ENCODE measurements at regions not wholly inside any gene's neighbourhood (a gene's known extent, or its start where the extent isn't known, plus 50 kb on each side); places are given as distances from the start of the nearest gene placed in this dataset.

GRCh38 chr6:145406783-145407182, 328.5 kb downstream of the EPM2A start:
- H3K23ac ChIP-seq (ENCODE audit: insufficient read length): no peak overlapping the region
- no peak overlapping the region for H3K4me3 ChIP-seq (ENCODE audit: extremely low read depth in 1 of 4, insufficient read depth in 2 of 4, low read depth in 3 of 4, low read length in 4 of 4)
- H2AK5ac ChIP-seq (ENCODE audit: low read depth, low read length): no peak overlapping the region
- no peak overlapping the region for H3K18ac ChIP-seq (ENCODE audit: extremely low read depth, low read length)
- no peak overlapping the region for H3K4me2 ChIP-seq (ENCODE audit: insufficient read depth in 1 of 2, low read depth in 2 of 2, low read length in 2 of 2)
- FAIRE-seq: no peak
- no peak overlapping the region for H3K27ac ChIP-seq (ENCODE audit: low read depth, low read length)
- no peak overlapping the region for H4K5ac ChIP-seq (ENCODE audit: insufficient read length, low read depth, low read length)
- H4K91ac ChIP-seq (replicated peaks; ENCODE audit: insufficient read length, low read length): no peak overlapping the region
- 88% methylated on average over 4 of the region's 4 CpGs; no CpG with 5 or more reads in 1 of the 2 experiments for WGBS, 2 experiments (ENCODE audit: extremely low coverage in 1 of 2, insufficient coverage in 1 of 2, insufficient read length in 1 of 2, insufficient replicate concordance in 2 of 2, low coverage in 1 of 2, low lambda C conversion rate in 2 of 2, missing lambda C conversion rate in 1 of 2)
- H3K79me1 ChIP-seq (ENCODE audit: low read depth, low read length): no peaks in the 10 kb centered on the region
- H2BK120ac ChIP-seq (replicated peaks; ENCODE audit: low read depth, low read length): no peak overlapping the region
- no peaks in the 10 kb centered on the region for H4K20me1 ChIP-seq (replicated peaks in 1 of 2; ENCODE audit: control insufficient read depth in 1 of 2, insufficient read depth in 2 of 2, low read length in 2 of 2)
- no peak overlapping the region for H2BK15ac ChIP-seq (ENCODE audit: low read length)
- H3K9me3 ChIP-seq (ENCODE audit: insufficient read depth in 2 of 2, low read depth in 1 of 2, low read length in 1 of 2): no peaks in the 10 kb centered on the region
- no peak overlapping the region for H3K56ac ChIP-seq (replicated peaks; ENCODE audit: insufficient read length, low read depth, low read length)
- H4K8ac ChIP-seq (ENCODE audit: extremely low read depth, insufficient read depth, low read length): no peak overlapping the region
- no peak overlapping the region for H3K4ac ChIP-seq (replicated peaks; ENCODE audit: insufficient read length, low read depth, low read length)
- POLR2A ChIA-PET (ENCODE audit: partially characterized antibody): no interaction called here
- no peak overlapping the region for H2BK20ac ChIP-seq (ENCODE audit: low read length)
- no peak overlapping the region for H2BK5ac ChIP-seq (ENCODE audit: low read depth, low read length)
- no peak overlapping the region for H3K14ac ChIP-seq (ENCODE audit: insufficient read length)
- H3K9ac ChIP-seq (replicated peaks in 1 of 4; ENCODE audit: extremely low read depth in 1 of 4, low read depth in 3 of 4, low read length in 3 of 4): no peak overlapping the region
- H2AFZ ChIP-seq (ENCODE audit: low read length): peak overlapping the region; percentile 24; the same call in 1 of the 2 replicates
- CTCF ChIA-PET (ENCODE audit: partially characterized antibody): no interaction called here
- H3K4me1 ChIP-seq (replicated peaks in 1 of 4; ENCODE audit: control insufficient read depth in 3 of 4, insufficient read depth in 4 of 4, low read length in 3 of 4): no peaks in the 10 kb centered on the region
- no peaks in the 10 kb centered on the region for H3K36me3 ChIP-seq (ENCODE audit: control insufficient read depth in 2 of 4, insufficient read depth in 4 of 4, low read length in 3 of 4)
- H3K23me2 ChIP-seq (ENCODE audit: low read depth, low read length): no peaks in the 10 kb centered on the region
- DNase-seq (ENCODE audit: low read depth in 1 of 2, low spot score in 2 of 2): no peak
- no peaks in the 10 kb centered on the region for H3K79me2 ChIP-seq (ENCODE audit: control insufficient read depth in 1 of 2, insufficient read depth in 2 of 2, low read length in 2 of 2)
- no peak overlapping the region for H2BK12ac ChIP-seq (ENCODE audit: low read depth, low read length)
- H3K27me3 ChIP-seq (replicated peaks in 1 of 4; ENCODE audit: control insufficient read depth in 3 of 4, extremely low read depth in 1 of 4, insufficient read depth in 3 of 4, low read length in 3 of 4): no peaks in the 10 kb centered on the region
- TF ChIP-seq, protein P1, sequence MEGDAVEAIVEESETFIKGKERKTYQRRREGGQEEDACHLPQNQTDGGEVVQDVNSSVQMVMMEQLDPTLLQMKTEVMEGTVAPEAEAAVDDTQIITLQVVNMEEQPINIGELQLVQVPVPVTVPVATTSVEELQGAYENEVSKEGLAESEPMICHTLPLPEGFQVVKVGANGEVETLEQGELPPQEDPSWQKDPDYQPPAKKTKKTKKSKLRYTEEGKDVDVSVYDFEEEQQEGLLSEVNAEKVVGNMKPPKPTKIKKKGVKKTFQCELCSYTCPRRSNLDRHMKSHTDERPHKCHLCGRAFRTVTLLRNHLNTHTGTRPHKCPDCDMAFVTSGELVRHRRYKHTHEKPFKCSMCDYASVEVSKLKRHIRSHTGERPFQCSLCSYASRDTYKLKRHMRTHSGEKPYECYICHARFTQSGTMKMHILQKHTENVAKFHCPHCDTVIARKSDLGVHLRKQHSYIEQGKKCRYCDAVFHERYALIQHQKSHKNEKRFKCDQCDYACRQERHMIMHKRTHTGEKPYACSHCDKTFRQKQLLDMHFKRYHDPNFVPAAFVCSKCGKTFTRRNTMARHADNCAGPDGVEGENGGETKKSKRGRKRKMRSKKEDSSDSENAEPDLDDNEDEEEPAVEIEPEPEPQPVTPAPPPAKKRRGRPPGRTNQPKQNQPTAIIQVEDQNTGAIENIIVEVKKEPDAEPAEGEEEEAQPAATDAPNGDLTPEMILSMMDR (IDR thresholded peaks at IDR 0.05; ENCODE audit: control extremely low read depth in 1 of 3, insufficient read depth in 1 of 3, low read depth in 1 of 3, low read length in 3 of 3): no peak
- no peak for TF ChIP-seq EP300 (IDR thresholded peaks at IDR 0.05; ENCODE audit: borderline replicate concordance in 1 of 2, low read depth in 2 of 2, low read length in 2 of 2)
- TF ChIP-seq SIN3A (conservative IDR thresholded peaks at IDR 0.05 in 1 of 2, IDR thresholded peaks at IDR 0.05 in 1 of 2; ENCODE audit: low read depth in 1 of 2, low read length in 2 of 2): no peak
- TF ChIP-seq MAX (IDR thresholded peaks at IDR 0.05): no peak
- no peak for TF ChIP-seq USF2 (IDR thresholded peaks at IDR 0.05; ENCODE audit: low read length)
- TF ChIP-seq SP2 (IDR thresholded peaks at IDR 0.05; ENCODE audit: low read length): no peak
- no peak for TF ChIP-seq ATF3 (IDR thresholded peaks at IDR 0.05; ENCODE audit: insufficient read depth, low read depth, low read length)
- no peak for TF ChIP-seq PHF8 (conservative IDR thresholded peaks at IDR 0.05; ENCODE audit: low read depth, low read length)
- no peak for TF ChIP-seq TAF7 (optimal IDR thresholded peaks at IDR 0.05; ENCODE audit: borderline replicate concordance, low read depth, low read length)
- no peak for TF ChIP-seq CHD2 (IDR thresholded peaks at IDR 0.05; ENCODE audit: low read length)

Data from H1 (cell line).